CD4-positive, alpha-beta T cell treated with Interleukin-12 subunit alpha and Interleukin-12 subunit beta, for 1 hour (primary cell): ENCODE measurements at regions not wholly inside any gene's neighbourhood (a gene's known extent, or its start where the extent isn't known, plus 50 kb on each side); places are given as distances from the start of the nearest gene placed in this dataset.

Experiments
- DNase-seq: peaks from one replicate; pipeline ENCODE4 v3.0.0-alpha.2; 2020

DNA sequence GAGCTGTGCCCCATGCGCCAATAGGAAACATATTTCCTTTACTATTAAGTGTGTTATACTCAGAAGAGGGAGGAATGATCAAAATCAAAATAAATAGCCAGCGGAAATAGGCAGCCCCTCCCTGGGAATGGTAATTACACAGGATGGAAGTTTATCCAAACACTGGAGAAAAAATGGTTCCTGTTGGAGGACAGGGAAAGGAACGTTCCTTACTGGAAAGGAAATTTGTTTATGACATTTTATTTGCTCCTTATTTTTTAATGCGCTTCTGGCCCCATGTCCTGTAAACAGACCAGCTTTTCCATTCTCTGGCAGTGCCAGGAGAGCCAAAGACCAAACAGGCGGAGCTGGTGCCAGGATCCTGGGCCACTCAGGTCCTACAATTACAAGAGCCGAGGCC is 273.7 kb downstream of the SOX9 start:
- no peak for DNase-seq

GRCh38 chr17:72396121-72396520 is 275.3 kb downstream of the SOX9 start:
- no peak for DNase-seq

DNA sequence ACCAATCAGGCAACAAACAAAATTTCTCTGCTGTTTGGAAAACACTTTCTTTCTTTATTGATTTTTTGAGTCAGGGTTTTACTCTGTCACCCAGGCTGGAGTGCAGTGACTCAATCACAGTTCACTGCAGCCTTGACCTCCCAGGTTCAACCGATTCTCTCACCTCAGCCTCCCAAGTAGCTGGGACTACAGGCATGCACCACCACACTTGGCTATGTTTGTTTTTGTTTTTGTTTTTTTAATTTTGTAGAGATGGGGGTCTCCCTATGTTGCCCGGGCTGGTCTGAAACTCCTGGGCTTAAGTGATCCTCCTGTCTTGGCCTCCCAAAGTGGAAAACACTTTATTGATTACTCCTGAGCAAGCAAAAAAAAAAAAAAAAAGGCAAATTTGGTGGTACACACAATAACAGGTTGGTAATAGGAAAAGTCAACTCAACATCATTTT is 276.4 kb downstream of the SOX9 start:
- no peak for DNase-seq

DNA sequence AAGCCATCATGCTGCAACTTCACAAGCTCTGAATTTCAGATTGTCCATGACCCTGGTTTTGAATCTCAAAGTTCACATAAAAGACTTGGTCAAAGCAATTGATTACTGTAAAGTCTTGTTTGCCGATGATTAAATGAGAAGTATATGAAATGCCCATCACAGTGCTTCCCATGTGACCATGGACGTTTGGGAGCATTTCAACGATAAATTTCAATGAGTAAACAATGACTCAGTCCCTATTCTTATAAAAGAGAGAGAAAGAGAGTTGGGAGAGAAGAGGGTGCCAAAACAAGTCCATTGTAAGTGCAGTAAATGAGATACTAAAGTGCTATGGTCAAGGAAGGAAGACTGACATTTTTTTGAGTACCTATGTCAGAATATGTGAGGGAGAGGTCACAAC is 276.9 kb downstream of the SOX9 start:
- DNase-seq = no peak

DNA sequence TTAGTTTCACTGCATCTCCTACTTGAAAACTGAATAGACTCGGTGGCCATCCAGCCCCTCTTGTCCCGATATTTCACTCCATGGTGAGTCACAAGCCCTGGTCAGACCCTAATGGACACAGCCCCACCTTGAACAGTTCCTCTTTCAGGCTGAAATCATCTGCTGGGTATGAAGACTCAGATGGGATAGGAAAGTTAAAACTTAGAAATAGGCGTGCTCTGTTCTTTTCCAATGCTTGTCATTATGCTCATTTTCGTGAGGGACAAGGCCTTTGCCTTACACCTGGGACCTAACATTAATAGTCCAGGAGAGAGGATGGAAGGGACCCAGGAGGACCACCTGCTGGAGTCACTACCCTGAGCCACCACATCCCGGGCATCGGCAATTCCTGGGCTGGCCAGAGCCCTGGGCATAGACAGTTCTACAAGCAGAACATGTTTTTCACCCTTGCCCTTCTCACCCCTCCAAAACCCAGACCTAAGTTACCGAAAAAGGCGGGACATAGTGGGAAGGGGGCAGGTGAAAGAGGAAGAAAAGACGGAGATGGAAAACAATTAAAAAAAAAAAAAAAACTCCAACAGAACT is 278.3 kb downstream of the SOX9 start:
- DNase-seq = no peak

DNA sequence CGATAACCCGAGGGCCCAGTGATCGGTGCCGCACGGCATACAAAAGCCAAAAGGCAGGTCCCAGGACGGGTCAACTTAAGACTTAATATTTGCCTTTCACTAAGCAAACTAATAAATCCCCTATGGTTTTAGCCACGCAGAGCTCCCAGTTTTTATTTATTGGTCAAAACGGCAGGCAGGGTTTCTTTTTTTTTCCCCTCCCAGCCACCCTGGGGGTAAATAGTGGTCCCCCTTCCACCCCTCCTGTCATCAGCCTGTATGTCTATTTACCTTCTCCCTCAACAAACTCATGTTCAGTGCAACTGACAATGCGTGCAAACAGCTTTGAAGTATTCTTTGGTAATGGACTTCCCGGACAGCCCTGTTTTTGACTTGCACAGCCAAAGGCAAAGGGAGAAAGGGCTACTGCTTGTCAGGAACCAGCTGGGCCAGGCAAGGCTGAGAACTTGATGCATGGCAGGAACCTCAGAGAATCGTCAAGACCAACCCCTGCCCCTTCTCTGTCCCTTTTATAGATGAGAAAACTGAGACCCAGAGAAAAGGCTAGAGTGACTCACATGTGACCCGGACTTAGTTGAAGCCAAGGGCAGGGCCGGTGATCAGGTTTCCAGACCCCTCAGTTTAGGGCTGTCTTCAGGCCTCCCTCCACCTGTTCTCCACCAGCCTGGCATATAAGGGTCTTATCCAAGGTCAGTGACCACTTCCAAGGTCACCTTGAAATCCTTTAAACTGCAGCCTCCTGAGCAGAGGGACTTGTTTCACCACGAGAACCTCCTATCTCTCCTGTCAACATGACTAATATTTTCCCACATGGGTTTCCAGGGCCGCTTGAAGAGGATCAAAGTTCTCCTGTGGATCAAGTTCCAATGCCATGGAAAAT is 279.0 kb downstream of the SOX9 start:
- DNase-seq = no peak

- no peak for DNase-seq
Measured at GRCh38 chr17:72400488-72400827, 279.6 kb downstream of the SOX9 start.

DNA sequence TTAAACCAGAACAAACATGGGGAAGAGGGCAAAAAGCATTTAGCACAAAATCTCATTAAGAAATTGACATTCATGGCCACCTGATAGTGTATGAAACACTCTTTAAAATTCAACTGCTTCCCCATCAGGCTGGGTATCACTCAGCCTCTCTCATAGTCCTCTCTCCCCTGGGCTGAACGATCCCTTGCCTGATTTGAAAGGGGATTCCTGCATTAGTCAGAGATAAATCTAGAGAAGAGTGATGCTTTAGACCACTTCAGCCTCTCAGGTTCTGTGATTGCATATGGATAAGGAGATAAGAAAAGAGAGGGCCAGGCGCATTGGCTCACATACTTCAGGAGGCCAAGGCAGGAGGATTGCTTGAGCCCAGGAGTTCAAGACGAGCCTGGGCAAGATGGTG is 280.0 kb downstream of the SOX9 start:
- no peak for DNase-seq

DNA sequence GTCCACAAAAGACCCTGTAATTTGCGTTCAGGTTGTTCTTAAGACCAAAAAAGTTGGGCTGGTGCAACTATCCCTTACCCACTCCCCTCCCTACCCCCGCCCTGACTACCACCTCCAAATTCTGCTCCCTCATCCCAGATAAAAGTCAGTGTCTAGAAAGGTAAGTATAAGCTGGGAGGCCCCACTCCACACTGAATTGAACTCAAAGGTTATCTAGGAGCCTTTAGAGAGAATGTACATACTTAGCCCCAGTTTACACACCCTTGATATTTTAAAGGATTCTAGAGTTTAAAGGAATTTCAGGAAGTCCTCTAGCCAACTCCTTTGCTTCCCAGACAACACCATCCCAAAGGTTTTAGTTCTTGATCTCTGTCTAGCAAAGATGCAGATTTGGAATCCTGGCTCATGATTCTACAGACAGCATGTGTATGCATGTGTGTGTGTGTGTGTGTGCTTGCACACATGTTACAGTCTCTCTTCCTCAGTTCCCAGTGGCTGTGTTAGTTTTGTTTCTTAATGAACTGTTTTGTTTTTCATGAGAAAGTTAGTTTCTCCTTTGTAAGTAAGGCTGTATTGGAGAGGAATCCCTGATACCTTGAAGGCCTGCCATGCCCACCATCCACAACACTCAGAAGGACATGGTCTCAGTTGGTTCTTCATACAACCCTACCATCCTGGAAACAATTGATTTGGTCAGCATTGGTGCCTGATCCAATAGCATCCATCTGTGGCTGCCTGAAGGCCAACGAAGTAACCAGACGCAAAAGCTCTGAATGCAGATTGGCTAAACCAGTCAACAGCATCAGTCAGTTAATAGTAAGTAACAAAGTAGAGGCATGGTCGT is 281.3 kb downstream of the SOX9 start:
- no peak for DNase-seq

DNA sequence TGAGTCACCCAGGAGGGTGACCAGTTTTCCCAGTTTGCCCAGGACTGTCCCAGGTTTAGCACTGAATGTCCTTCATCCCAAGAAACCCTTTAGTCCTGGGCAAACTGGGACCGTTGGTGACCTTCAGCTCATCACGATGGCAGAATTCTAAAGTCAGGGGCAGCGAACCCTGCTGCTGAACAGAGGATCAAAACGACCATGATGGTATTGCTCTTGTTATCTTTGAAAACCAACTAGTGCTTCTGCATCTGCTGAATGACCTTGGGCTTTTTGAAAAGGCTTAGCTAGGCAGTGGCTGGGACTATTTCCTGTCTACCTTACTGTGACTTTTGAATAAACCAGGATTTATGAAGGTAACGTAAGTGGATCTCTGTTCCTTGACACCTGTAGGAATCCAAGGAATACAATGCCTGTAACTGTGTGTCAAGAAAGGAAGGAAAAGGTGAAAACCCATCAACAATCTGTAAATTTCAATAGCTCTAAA is 281.9 kb downstream of the SOX9 start:
- no peak for DNase-seq

DNA sequence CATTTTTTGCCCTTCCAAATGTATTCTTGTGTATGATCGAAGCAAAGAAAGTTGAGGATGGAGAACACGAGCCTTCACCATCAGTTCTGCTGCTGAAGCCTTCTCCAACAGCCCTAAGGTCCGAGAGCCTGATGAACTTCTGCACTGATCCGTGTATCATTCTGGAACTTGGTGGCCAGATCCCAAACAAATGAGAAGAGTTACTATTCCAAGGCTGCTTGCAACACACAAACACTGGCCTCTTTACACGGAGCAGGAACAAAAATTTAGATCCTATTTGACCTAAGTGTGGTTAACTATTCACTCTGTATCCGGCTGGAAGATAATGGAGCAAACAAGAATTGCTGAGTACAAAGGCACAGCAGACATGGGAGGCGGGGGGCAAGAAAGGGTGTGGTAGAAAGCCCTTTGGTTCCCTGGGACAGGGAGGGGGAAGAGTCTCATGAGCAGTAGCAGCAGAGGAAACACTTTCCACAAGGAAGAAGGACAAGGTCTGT is 282.9 kb downstream of the SOX9 start:
- DNase-seq = no peak

GRCh38 chr17:72404872-72405271 is 284.1 kb downstream of the SOX9 start:
- no peak for DNase-seq

DNA sequence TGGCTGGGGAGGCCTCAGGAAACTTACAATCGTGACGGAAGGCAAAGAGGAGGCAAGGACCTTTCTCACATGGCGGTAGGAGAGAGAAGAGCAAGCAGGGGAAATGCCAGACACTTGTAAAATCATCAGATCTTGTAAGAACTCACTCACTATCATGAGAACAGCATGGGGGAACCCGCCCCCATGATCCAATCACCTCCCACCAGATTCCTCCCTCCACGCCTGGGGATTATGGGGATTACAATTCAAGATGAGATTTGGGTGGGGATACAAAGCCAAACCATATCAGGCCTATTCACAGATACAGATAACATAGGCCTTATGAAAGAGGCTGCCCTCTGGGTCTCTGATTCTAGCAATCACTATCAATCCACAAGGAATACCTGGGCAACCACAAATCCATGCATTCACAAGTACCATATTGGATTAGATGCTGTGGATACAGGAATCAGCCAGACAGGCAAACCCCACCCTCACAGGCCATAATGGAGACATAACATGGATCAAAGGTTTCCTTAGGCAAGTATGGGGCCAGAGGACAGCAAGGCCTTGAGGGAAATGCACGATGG is 284.9 kb downstream of the SOX9 start:
- DNase-seq = no peak

GRCh38 chr17:72406498-72406897 is 285.7 kb downstream of the SOX9 start:
- DNase-seq = no peak

DNA sequence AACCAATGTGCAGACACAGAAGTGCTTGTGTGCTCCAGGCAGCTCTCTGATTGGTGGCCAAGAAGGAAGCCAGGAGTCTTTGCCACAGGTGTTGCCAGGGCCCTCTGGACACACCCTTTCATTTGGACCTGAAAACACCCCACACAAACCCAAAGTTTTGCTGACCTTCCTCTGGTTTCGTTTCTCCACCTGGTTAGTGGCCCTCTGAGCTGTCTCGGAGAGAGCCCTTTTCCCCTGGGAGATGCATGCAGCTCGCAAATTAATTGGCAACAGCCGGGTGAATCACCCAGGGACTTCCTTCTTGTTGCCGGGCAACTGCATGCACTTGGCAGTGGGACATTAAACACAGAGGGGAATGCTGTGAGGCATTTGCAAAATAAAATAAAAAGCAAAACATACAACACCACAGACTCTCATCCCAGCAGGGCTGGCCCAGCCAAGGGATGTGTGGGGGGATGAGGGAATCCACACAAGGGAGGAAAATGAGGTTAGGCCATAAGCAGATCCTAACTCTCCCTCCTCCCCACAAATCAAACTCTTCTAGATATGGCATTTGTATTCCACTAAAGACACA is 286.6 kb downstream of the SOX9 start:
- DNase-seq = no peak

GRCh38 chr17:72407931-72408330 is 287.1 kb downstream of the SOX9 start:
- DNase-seq = no peak

DNA sequence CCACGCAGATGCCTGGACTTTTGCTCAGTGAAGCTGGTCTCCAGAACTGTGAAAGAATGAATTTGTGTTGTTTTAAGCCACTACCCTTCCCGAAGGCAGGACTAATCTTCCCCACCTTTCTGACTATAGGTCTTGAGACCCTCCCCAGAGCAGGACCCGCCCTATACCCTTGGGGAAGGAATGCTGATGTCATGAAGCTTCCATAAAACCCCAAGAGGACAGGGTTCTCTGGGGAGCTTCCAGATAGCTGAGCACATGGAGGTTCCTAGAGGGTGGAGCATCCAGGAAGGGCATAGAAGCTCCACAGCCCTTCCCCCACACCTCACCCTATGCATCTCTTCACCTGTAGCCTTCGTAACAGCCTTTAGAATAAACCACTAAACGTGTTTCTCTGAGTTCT is 287.8 kb downstream of the SOX9 start:
- DNase-seq = no peak

DNA sequence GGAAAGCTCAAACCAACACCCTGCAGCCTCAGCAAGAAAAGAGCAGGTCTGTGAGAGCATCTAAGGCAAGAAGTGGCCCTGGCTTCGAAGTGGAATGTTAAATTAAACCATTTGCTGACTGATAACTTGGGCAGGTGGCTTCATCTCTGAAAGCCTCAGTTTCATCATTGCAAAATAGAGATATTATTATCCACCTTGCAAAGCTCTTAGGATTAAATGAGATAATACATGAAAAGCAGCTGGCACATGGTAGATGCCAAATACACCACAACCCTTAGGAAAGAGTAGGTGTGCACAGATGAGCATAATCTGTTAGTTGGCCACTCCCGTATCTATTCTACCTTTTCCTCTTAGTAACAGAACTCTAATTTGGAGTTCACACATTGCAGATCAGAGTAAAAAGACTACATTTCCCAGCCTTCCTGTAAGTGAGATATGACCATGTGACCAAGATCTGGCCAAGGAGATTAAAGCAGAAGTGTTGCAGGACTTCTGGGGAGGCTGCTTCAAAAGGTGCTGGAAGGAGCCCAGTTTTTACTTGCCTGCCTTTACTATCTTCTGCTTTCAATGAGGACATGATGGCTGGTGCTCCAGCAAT is 288.7 kb downstream of the SOX9 start:
- DNase-seq = no peak

- no peak for DNase-seq
Measured at GRCh38 chr17:72411124-72411563, 290.3 kb downstream of the SOX9 start.

- DNase-seq = no peak
Measured at GRCh38 chr17:72412650-72413076, 291.8 kb downstream of the SOX9 start.

GRCh38 chr17:72413077-72414031 is 292.5 kb downstream of the SOX9 start:
- DNase-seq = no peak
